H1 (cell line): ENCODE measurements at regions not wholly inside any gene's neighbourhood (a gene's known extent, or its start where the extent isn't known, plus 50 kb on each side); places are given as distances from the start of the nearest gene placed in this dataset.
"Not testable (repeated sequence)": the region's sequence is repeated elsewhere in the genome, so short reads cannot be mapped to it uniquely, and the experiment has no call there.

Experiments
- CTCF ChIA-PET: fragments of 300-600 bp; sonication (Branson Sonifier 250); formaldehyde crosslinking; loops from one replicate; lab custom pipeline; 2021; ENCODE audit not compliant: partially characterized antibody; lab: Charles Lee
- POLR2A ChIA-PET: fragments of 300-600 bp; sonication (Branson Sonifier 250); formaldehyde crosslinking; loops from one replicate; lab custom pipeline; 2021; ENCODE audit warnings: inconsistent platforms; ENCODE audit not compliant: partially characterized antibody; lab: Charles Lee
- DNase-seq, 2 experiments: peaks; one replicate each; pipeline versions ENCODE4 v3.0.0 to v3.0.0-alpha.2; 2010 to 2022; ENCODE audit warnings: low spot score in 2 of 2, low read depth in 1 of 2, mixed read lengths in 1 of 2
- FAIRE-seq: peaks from 2 replicates; lab custom pipeline; 2011; peaks lifted over from hg19 to GRCh38; lab: Jason Lieb, UNC
- H2AFZ ChIP-seq: 2 replicates; pipeline ENCODE4 v1.8.1; 2012; ENCODE audit warnings: low read length, inconsistent platforms
- H2AK5ac ChIP-seq: 2 replicates; pipeline ENCODE4 v1.6.1; 2013; ENCODE audit warnings: low read depth, low read length
- H2BK120ac ChIP-seq: replicated peaks from 2 replicates; pipeline ENCODE3; 2013; ENCODE audit warnings: low read depth, low read length, inconsistent platforms
- H2BK12ac ChIP-seq: 2 replicates; pipeline ENCODE4 v1.6.1; 2013; ENCODE audit warnings: low read depth, low read length
- H2BK15ac ChIP-seq: 2 replicates; pipeline ENCODE4 v1.6.1; 2013; ENCODE audit warnings: low read length
- H2BK20ac ChIP-seq: 2 replicates; pipeline ENCODE4 v1.6.1; 2013; ENCODE audit warnings: low read length
- H2BK5ac ChIP-seq: 2 replicates; pipeline ENCODE4 v1.6.1; 2013; ENCODE audit warnings: low read depth, low read length
- H3K14ac ChIP-seq: 2 replicates; pipeline ENCODE4 v1.6.1; 2013; ENCODE audit warnings: inconsistent platforms; ENCODE audit not compliant: insufficient read length
- H3K18ac ChIP-seq: 2 replicates; pipeline ENCODE4 v1.6.1; 2013; ENCODE audit warnings: low read length; ENCODE audit errors: extremely low read depth
- H3K23ac ChIP-seq: 2 replicates; pipeline ENCODE4 v1.6.1; 2013; ENCODE audit warnings: inconsistent platforms; ENCODE audit not compliant: insufficient read length
- H3K23me2 ChIP-seq: 2 replicates; pipeline ENCODE4 v1.6.1; 2013; ENCODE audit warnings: low read depth, low read length
- H3K27ac ChIP-seq: 2 replicates; pipeline ENCODE4 v1.6.1; 2011; ENCODE audit warnings: low read depth, low read length, inconsistent platforms
- H3K27me3 ChIP-seq, 4 experiments: replicated peaks in 1 of 4; 1 replicate in 1 of 4; 2 replicates in 3 of 4; pipeline versions ENCODE4 v1.6.1 to v1.8.1; 2011 to 2013; ENCODE audit warnings: low read length in 3 of 4, mild to moderate bottlenecking in 3 of 4, inconsistent platforms in 2 of 4, mixed read lengths in 2 of 4, moderate library complexity in 1 of 4; ENCODE audit not compliant: control insufficient read depth in 3 of 4, insufficient read depth in 3 of 4; ENCODE audit errors: extremely low read depth in 1 of 4
- H3K36me3 ChIP-seq, 4 experiments: 2 replicates each; pipeline versions ENCODE4 v1.6.1 to v1.8.1; 2011 to 2013; ENCODE audit warnings: mild to moderate bottlenecking in 4 of 4, low read length in 3 of 4, moderate library complexity in 2 of 4, control low read depth in 1 of 4, inconsistent platforms in 1 of 4; ENCODE audit not compliant: insufficient read depth in 4 of 4, control insufficient read depth in 2 of 4
- H3K4ac ChIP-seq: replicated peaks from 2 replicates; pipeline ENCODE3; 2013; ENCODE audit warnings: low read length, low read depth, mixed read lengths, inconsistent platforms; ENCODE audit not compliant: insufficient read length
- H3K4me1 ChIP-seq, 4 experiments: replicated peaks in 1 of 4; 1 replicate in 1 of 4; 2 replicates in 3 of 4; pipeline versions ENCODE4 v1.6.1 to v1.8.1; 2011 to 2013; ENCODE audit warnings: low read length in 3 of 4, inconsistent platforms in 2 of 4, mixed read lengths in 1 of 4; ENCODE audit not compliant: insufficient read depth in 4 of 4, control insufficient read depth in 3 of 4
- H3K4me2 ChIP-seq, 2 experiments: 2 replicates each; pipeline versions ENCODE4 v1.6.1 to v1.8.1; 2011 to 2013; ENCODE audit warnings: low read depth in 2 of 2, low read length in 2 of 2, control low read depth in 1 of 2, inconsistent platforms in 1 of 2, mild to moderate bottlenecking in 1 of 2; ENCODE audit not compliant: insufficient read depth in 1 of 2
- H3K4me3 ChIP-seq, 4 experiments: fragments of 200-600, 300-600 bp in 1 of 4; sonication (generic), shearing (Covaris generic), sonication (Bioruptor Twin) in 1 of 4; 2 replicates each; pipeline versions ENCODE4 v1.5.1 to v1.8.1; 2011 to 2016; ENCODE audit warnings: low read length in 4 of 4, low read depth in 3 of 4, control low read depth in 2 of 4, inconsistent platforms in 2 of 4, mild to moderate bottlenecking in 2 of 4, mixed read lengths in 1 of 4, moderate library complexity in 1 of 4; ENCODE audit not compliant: insufficient read depth in 2 of 4; ENCODE audit errors: extremely low read depth in 1 of 4
- H3K56ac ChIP-seq: replicated peaks from 2 replicates; pipeline ENCODE3; 2013; ENCODE audit warnings: low read depth, mild to moderate bottlenecking, mixed read lengths, low read length, inconsistent platforms; ENCODE audit not compliant: insufficient read length
- H3K79me1 ChIP-seq: 2 replicates; pipeline ENCODE4 v1.6.1; 2013; ENCODE audit warnings: low read depth, low read length, control low read depth
- H3K79me2 ChIP-seq, 2 experiments: 2 replicates each; pipeline versions ENCODE4 v1.6.1 to v1.8.1; 2012 to 2013; ENCODE audit warnings: low read length in 2 of 2, mild to moderate bottlenecking in 2 of 2, inconsistent platforms in 1 of 2; ENCODE audit not compliant: insufficient read depth in 2 of 2, control insufficient read depth in 1 of 2
- H3K9ac ChIP-seq, 4 experiments: replicated peaks in 1 of 4; 1 replicate in 1 of 4; 2 replicates in 3 of 4; pipeline versions ENCODE4 v1.6.1 to v1.8.1; 2011 to 2013; ENCODE audit warnings: low read depth in 3 of 4, low read length in 3 of 4, control low read depth in 2 of 4, mild to moderate bottlenecking in 2 of 4, moderate library complexity in 2 of 4, inconsistent platforms in 1 of 4; ENCODE audit errors: extremely low read depth in 1 of 4
- H3K9me3 ChIP-seq, 2 experiments: 2 replicates each; pipeline versions ENCODE4 v1.6.1 to v1.8.1; 2012 to 2013; ENCODE audit warnings: mild to moderate bottlenecking in 2 of 2, moderate library complexity in 2 of 2, control low read depth in 1 of 2, inconsistent platforms in 1 of 2, low read depth in 1 of 2, low read length in 1 of 2, mixed read lengths in 1 of 2; ENCODE audit not compliant: insufficient read depth in 2 of 2
- H4K20me1 ChIP-seq, 2 experiments: replicated peaks in 1 of 2; 2 replicates each; pipeline versions ENCODE3 to v1.8.1; 2011 to 2013; ENCODE audit warnings: inconsistent platforms in 2 of 2, low read length in 2 of 2, mild to moderate bottlenecking in 1 of 2; ENCODE audit not compliant: insufficient read depth in 2 of 2, control insufficient read depth in 1 of 2
- H4K5ac ChIP-seq: 2 replicates; pipeline ENCODE4 v1.6.1; 2013; ENCODE audit warnings: low read length, low read depth, mixed read lengths, inconsistent platforms; ENCODE audit not compliant: insufficient read length
- H4K8ac ChIP-seq: 2 replicates; pipeline ENCODE4 v1.8.0; 2013; ENCODE audit warnings: mild to moderate bottlenecking, moderate library complexity, low read length, inconsistent platforms; ENCODE audit not compliant: insufficient read depth; ENCODE audit errors: extremely low read depth
- H4K91ac ChIP-seq: replicated peaks from 2 replicates; pipeline ENCODE3; 2013; ENCODE audit warnings: low read length, mixed read lengths, inconsistent platforms; ENCODE audit not compliant: insufficient read length
- WGBS, 2 experiments: shearing (Covaris generic) in 1 of 2; methylation state at CpG; one replicate each; pipeline versions ENCODE4 v1.1.6 to v1.1.7; 2013 to 2015; ENCODE audit warnings: low lambda C conversion rate in 2 of 2, mixed read lengths in 2 of 2, inconsistent platforms in 1 of 2, low coverage in 1 of 2, missing lambda C conversion rate in 1 of 2; ENCODE audit not compliant: insufficient replicate concordance in 2 of 2, insufficient coverage in 1 of 2, insufficient read length in 1 of 2; ENCODE audit errors: extremely low coverage in 1 of 2, missing lambda C conversion rate in 1 of 2; 5-methylcytosine and 5-hydroxymethylcytosine counted together

DNA sequence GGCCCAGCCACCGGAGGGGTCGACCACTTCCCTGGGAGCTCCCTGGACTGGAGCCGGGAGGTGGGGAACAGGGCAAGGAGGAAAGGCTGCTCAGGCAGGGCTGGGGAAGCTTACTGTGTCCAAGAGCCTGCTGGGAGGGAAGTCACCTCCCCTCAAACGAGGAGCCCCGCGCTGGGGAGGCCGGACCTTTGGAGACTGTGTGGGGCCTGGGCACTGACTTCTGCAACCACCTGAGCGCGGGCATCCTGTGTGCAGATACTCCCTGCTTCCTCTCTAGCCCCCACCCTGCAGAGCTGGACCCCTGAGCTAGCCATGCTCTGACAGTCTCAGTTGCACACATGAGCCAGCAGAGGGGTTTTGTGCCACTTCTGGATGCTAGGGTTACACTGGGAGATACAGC lies 50.5 kb upstream of the IQSEC3 start:
- H2BK5ac ChIP-seq, CTCF ChIA-PET, H2AFZ ChIP-seq, H3K4me2 ChIP-seq, H2BK20ac ChIP-seq, H3K23me2 ChIP-seq, H3K18ac ChIP-seq, H4K20me1 ChIP-seq, H4K91ac ChIP-seq, H3K56ac ChIP-seq, H2BK15ac ChIP-seq, H2BK12ac ChIP-seq, H3K4me1 ChIP-seq, H3K27ac ChIP-seq, H4K8ac ChIP-seq, H4K5ac ChIP-seq, POLR2A ChIA-PET, H2AK5ac ChIP-seq, H2BK120ac ChIP-seq, H3K4me3 ChIP-seq, H3K14ac ChIP-seq, FAIRE-seq, H3K79me2 ChIP-seq, H3K4ac ChIP-seq, H3K79me1 ChIP-seq, H3K23ac ChIP-seq, H3K36me3 ChIP-seq, H3K9ac ChIP-seq, H3K27me3 ChIP-seq, DNase-seq: not testable (repeated sequence)
- WGBS, 2 experiments, result 92% methylated on average over 6 of the region's 9 CpGs; no CpG with 5 or more reads in 1 of the 2 experiments
- peaks cover 15 to 17% of the 10 kb centered on the region in 2 experiments for H3K9me3 ChIP-seq

DNA sequence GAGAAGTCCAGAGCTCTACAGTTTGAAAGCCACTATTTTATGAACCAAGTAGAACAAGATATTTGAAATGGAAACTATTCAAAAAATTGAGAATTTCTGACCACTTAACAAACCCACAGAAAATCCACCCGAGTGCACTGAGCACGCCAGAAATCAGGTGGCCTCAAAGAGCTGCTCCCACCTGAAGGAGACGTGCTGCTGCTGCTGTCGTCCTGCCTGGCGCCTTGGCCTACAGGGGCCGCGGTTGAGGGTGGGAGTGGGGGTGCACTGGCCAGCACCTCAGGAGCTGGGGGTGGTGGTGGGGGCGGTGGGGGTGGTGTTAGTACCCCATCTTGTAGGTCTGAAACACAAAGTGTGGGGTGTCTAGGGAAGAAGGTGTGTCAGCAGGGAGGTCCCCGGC lies 50.0 kb upstream of the IQSEC3 start:
- H2BK20ac ChIP-seq, H3K36me3 ChIP-seq, H3K79me1 ChIP-seq, H3K79me2 ChIP-seq, H4K5ac ChIP-seq, H3K27ac ChIP-seq, H2BK5ac ChIP-seq, H3K23me2 ChIP-seq, H3K14ac ChIP-seq, H4K8ac ChIP-seq, H3K56ac ChIP-seq, H4K91ac ChIP-seq, H2BK15ac ChIP-seq, CTCF ChIA-PET, H3K9ac ChIP-seq, FAIRE-seq, H3K27me3 ChIP-seq, H3K4ac ChIP-seq, H2AK5ac ChIP-seq, H3K4me1 ChIP-seq, H3K18ac ChIP-seq, H4K20me1 ChIP-seq, H3K4me2 ChIP-seq, H2BK120ac ChIP-seq, H2AFZ ChIP-seq, H2BK12ac ChIP-seq, POLR2A ChIA-PET, H3K23ac ChIP-seq, H3K4me3 ChIP-seq, DNase-seq: not testable (repeated sequence)
- 95% methylated on average over 5 of the region's 9 CpGs; no CpG with 5 or more reads in 1 of the 2 experiments for WGBS, 2 experiments
- H3K9me3 ChIP-seq, result peaks cover 15 to 16% of the 10 kb centered on the region in 2 experiments
